ENCODE measurements at regions not wholly inside any gene's neighbourhood (a gene's known extent, or its start where the extent isn't known, plus 50 kb on each side); places are given as distances from the start of the nearest gene placed in this dataset.

- TF ChIP-seq CTCF (IDR thresholded peaks at IDR 0.05) = no peak
- TF ChIP-seq POLR2A (IDR thresholded peaks at IDR 0.05) = no peak
- no peak for TF ChIP-seq POLR2AphosphoS5 (IDR thresholded peaks at IDR 0.05)
- no peak for TF ChIP-seq EP300 (IDR thresholded peaks at IDR 0.05; ENCODE audit: low read depth)
These were observed 368.4 kb upstream of the MIR17HG start for GRCh38 chr13:90979059-90979458.
